ENCODE measurements at regions not wholly inside any gene's neighbourhood (a gene's known extent, or its start where the extent isn't known, plus 50 kb on each side); places are given as distances from the start of the nearest gene placed in this dataset.

GRCh38 chr5:26236936-26237335, 801.5 kb downstream of the CDH9 start:
- DNase-seq (ENCODE audit: insufficient read length, low spot score), result no peak
- TF ChIP-seq POLR2A (IDR thresholded peaks at IDR 0.05; ENCODE audit: low read depth, low read length) (no peak), POLR2AphosphoS5 (IDR thresholded peaks at IDR 0.05; ENCODE audit: low read depth, low read length) (no peak), TAF1 (IDR thresholded peaks at IDR 0.05; ENCODE audit: low read depth, low read length) (no peak), SPI1 (IDR thresholded peaks at IDR 0.05; ENCODE audit: low read depth, low read length) (no peak), PAX5 (IDR thresholded peaks at IDR 0.05; ENCODE audit: insufficient read depth, low read length, severe bottlenecking) (no peak), POU2F2 (IDR thresholded peaks at IDR 0.05; ENCODE audit: low read depth, low read length) (no peak)
- FAIRE-seq, result no peak

GRCh38 chr5:26232706-26233105, 805.7 kb downstream of the CDH9 start:
- FAIRE-seq (no peak), DNase-seq (ENCODE audit: insufficient read length, low spot score) (no peak)
- TF ChIP-seq SPI1 (IDR thresholded peaks at IDR 0.05; ENCODE audit: low read depth, low read length), result no peak
- no peak for TF ChIP-seq TAF1 (IDR thresholded peaks at IDR 0.05; ENCODE audit: low read depth, low read length)
- no peak for TF ChIP-seq POLR2A (IDR thresholded peaks at IDR 0.05; ENCODE audit: low read depth, low read length)
- TF ChIP-seq PAX5 (IDR thresholded peaks at IDR 0.05; ENCODE audit: insufficient read depth, low read length, severe bottlenecking), result no peak
- TF ChIP-seq POU2F2 (IDR thresholded peaks at IDR 0.05; ENCODE audit: low read depth, low read length), result no peak
- no peak for TF ChIP-seq POLR2AphosphoS5 (IDR thresholded peaks at IDR 0.05; ENCODE audit: low read depth, low read length)

DNA sequence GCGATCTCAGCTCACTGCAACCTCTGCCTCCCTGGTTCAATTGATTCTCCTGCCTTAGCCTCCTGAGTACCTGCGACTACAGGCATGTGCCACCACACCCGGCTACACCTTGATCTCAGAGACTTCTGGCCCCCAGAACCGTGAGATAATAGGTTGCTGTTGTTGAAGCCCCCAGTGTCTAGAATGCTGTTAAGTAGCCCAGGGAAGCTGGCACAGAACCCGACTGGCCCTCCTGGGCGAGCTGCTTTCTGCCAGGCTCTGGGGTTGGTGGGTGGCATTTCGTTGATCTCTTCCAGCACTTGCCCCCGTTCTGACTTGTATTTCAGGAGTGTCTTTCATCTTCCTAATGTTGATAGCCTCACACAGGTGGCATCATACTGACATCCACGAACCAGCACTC, 807.1 kb downstream of the CDH9 start:
- FAIRE-seq, result no peak
- no peak for TF ChIP-seq SPI1 (IDR thresholded peaks at IDR 0.05; ENCODE audit: low read depth, low read length)
- TF ChIP-seq PAX5 (IDR thresholded peaks at IDR 0.05; ENCODE audit: insufficient read depth, low read length, severe bottlenecking), result no peak
- no peak for DNase-seq (ENCODE audit: insufficient read length, low spot score)

DNA sequence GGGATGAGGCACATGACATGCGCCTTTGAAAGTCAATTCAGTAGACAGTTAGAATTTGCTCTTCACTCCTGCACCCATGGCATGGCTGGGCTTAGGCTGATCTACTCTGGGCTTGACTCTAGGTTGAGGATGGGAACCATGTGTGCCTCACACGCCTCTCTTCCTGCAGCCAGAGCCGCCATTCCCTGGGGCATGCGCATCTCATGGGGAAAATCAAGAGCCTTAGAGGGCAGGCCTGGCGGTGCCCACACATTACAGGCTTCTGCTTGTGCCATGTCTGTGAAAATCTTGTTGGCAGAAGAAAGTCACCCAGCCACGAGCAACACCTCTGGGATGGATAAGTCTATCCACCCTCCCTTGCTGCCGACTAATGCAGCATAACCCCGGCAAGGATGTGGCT, 808.5 kb downstream of the CDH9 start:
- no peak for FAIRE-seq
- TF ChIP-seq POLR2A (IDR thresholded peaks at IDR 0.05; ENCODE audit: low read depth, low read length), result no peak
- no peak for TF ChIP-seq SPI1 (IDR thresholded peaks at IDR 0.05; ENCODE audit: low read depth, low read length)
- no peak for TF ChIP-seq POLR2AphosphoS5 (IDR thresholded peaks at IDR 0.05; ENCODE audit: low read depth, low read length)
- TF ChIP-seq TAF1 (IDR thresholded peaks at IDR 0.05; ENCODE audit: low read depth, low read length), result no peak
- TF ChIP-seq POU2F2 (IDR thresholded peaks at IDR 0.05; ENCODE audit: low read depth, low read length), result no peak
- no peak for TF ChIP-seq PAX5 (IDR thresholded peaks at IDR 0.05; ENCODE audit: insufficient read depth, low read length, severe bottlenecking)
- no peak for DNase-seq (ENCODE audit: insufficient read length, low spot score)

DNA sequence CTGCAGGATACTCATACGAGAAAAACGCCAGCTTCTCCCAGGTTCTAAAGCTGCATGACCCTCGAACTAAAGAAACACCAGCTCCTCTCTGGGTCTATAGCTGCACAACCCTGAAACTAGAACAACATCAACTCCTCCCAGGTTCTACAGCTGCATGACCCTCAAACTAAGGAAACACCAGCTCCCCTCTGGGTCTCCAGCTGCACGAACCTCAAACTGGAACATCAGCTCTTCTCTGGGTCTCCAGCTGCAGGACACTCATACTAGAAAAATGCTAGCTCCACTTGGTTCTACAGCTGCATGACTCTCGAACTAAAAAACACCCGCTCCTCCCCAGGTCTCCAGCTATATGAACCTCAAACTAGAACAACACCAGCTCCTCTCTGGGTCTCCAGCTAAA, 811.1 kb downstream of the CDH9 start:
- FAIRE-seq, result no peak
- no peak for TF ChIP-seq POU2F2 (IDR thresholded peaks at IDR 0.05; ENCODE audit: low read depth, low read length)
- TF ChIP-seq SPI1 (IDR thresholded peaks at IDR 0.05; ENCODE audit: low read depth, low read length), result no peak
- no peak for TF ChIP-seq POLR2AphosphoS5 (IDR thresholded peaks at IDR 0.05; ENCODE audit: low read depth, low read length)
- TF ChIP-seq TAF1 (IDR thresholded peaks at IDR 0.05; ENCODE audit: low read depth, low read length), result no peak
- TF ChIP-seq POLR2A (IDR thresholded peaks at IDR 0.05; ENCODE audit: low read depth, low read length), result no peak
- TF ChIP-seq PAX5 (IDR thresholded peaks at IDR 0.05; ENCODE audit: insufficient read depth, low read length, severe bottlenecking), result no peak
- DNase-seq (ENCODE audit: insufficient read length, low spot score), result no peak

- no peak for DNase-seq (ENCODE audit: insufficient read length, low spot score)
- FAIRE-seq, result no peak
- TF ChIP-seq SPI1 (IDR thresholded peaks at IDR 0.05; ENCODE audit: low read depth, low read length), result no peak
- TF ChIP-seq POLR2A (IDR thresholded peaks at IDR 0.05; ENCODE audit: low read depth, low read length), result no peak
- TF ChIP-seq POLR2AphosphoS5 (IDR thresholded peaks at IDR 0.05; ENCODE audit: low read depth, low read length), result no peak
- no peak for TF ChIP-seq TAF1 (IDR thresholded peaks at IDR 0.05; ENCODE audit: low read depth, low read length)
- no peak for TF ChIP-seq POU2F2 (IDR thresholded peaks at IDR 0.05; ENCODE audit: low read depth, low read length)
- TF ChIP-seq PAX5 (IDR thresholded peaks at IDR 0.05; ENCODE audit: insufficient read depth, low read length, severe bottlenecking), result no peak
Observed at GRCh38 chr5:26205121-26205520, 833.3 kb downstream of the CDH9 start.

DNA sequence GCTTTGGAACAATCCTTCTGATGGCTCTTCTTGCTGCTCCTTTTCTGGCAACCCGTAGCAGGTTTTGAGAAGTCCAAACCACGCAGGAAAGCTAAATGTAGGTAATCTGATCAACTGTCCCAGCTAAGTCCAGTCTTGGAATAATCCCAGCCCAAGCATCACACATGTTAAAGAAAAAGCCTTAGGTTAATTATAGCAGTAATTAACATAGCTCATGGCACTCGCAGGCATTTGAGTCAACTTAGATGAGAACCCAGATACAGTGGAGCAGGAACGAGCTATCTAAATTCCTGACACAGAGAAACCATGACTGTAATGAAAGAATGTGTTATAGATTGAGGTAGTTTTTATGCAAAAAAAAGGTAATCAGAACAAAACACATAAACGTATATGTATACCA, 844.8 kb downstream of the CDH9 start:
- no peak for FAIRE-seq
- no peak for DNase-seq (ENCODE audit: insufficient read length, low spot score)
- no peak for TF ChIP-seq POLR2AphosphoS5 (IDR thresholded peaks at IDR 0.05; ENCODE audit: low read depth, low read length)
- no peak for TF ChIP-seq PAX5 (IDR thresholded peaks at IDR 0.05; ENCODE audit: insufficient read depth, low read length, severe bottlenecking)
- TF ChIP-seq POU2F2 (IDR thresholded peaks at IDR 0.05; ENCODE audit: low read depth, low read length), result no peak
- TF ChIP-seq SPI1 (IDR thresholded peaks at IDR 0.05; ENCODE audit: low read depth, low read length), result no peak
- no peak for TF ChIP-seq TAF1 (IDR thresholded peaks at IDR 0.05; ENCODE audit: low read depth, low read length)
- no peak for TF ChIP-seq POLR2A (IDR thresholded peaks at IDR 0.05; ENCODE audit: low read depth, low read length)

DNA sequence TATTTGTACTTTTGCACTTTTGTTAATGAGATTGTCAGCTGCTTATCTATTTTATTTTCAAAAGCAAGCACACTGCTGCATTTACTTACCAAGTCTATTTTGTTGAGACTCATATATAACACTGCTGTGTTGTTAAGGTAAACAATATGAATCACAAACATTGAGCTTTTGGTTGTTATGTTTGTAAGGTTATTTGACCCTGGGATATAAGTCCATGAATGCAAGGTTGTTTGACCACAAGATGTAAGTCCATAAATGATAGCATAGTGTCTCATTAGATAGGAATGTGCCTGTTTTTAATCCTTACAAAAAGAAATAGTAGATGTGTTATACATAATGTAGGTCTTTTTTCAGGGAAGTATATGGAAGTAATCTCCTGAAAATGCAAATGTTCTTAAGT, 845.9 kb downstream of the CDH9 start:
- TF ChIP-seq PAX5 (IDR thresholded peaks at IDR 0.05; ENCODE audit: insufficient read depth, low read length, severe bottlenecking) (no peak), SPI1 (IDR thresholded peaks at IDR 0.05; ENCODE audit: low read depth, low read length) (no peak), POLR2AphosphoS5 (IDR thresholded peaks at IDR 0.05; ENCODE audit: low read depth, low read length) (no peak), TAF1 (IDR thresholded peaks at IDR 0.05; ENCODE audit: low read depth, low read length) (no peak), POU2F2 (IDR thresholded peaks at IDR 0.05; ENCODE audit: low read depth, low read length) (no peak), POLR2A (IDR thresholded peaks at IDR 0.05; ENCODE audit: low read depth, low read length) (no peak)
- DNase-seq (ENCODE audit: insufficient read length, low spot score) (no peak), FAIRE-seq (no peak)

DNA sequence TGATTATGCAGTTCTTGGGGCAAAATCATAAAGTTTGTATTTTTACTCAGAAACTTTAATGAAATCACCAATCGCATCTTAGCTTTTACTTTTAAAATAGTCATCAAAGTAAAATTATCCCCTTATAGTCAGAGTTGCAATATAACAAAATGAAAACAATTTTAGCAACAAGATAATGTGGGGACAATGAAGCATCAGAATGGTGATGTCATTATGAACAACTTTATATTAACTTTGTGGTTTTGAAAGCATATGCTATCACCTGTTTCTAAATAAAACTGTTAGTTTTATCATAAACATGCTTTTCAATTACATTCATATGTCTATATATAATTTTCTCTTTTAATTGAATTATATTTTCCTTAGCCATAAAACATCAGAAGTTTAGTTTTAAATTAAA, 856.8 kb downstream of the CDH9 start:
- FAIRE-seq, result no peak
- TF ChIP-seq SPI1 (IDR thresholded peaks at IDR 0.05; ENCODE audit: low read depth, low read length), result no peak
- no peak for TF ChIP-seq POLR2A (IDR thresholded peaks at IDR 0.05; ENCODE audit: low read depth, low read length)
- no peak for TF ChIP-seq POLR2AphosphoS5 (IDR thresholded peaks at IDR 0.05; ENCODE audit: low read depth, low read length)
- TF ChIP-seq TAF1 (IDR thresholded peaks at IDR 0.05; ENCODE audit: low read depth, low read length), result no peak
- no peak for TF ChIP-seq PAX5 (IDR thresholded peaks at IDR 0.05; ENCODE audit: insufficient read depth, low read length, severe bottlenecking)
- no peak for TF ChIP-seq POU2F2 (IDR thresholded peaks at IDR 0.05; ENCODE audit: low read depth, low read length)
- no peak for DNase-seq (ENCODE audit: insufficient read length, low spot score)

DNA sequence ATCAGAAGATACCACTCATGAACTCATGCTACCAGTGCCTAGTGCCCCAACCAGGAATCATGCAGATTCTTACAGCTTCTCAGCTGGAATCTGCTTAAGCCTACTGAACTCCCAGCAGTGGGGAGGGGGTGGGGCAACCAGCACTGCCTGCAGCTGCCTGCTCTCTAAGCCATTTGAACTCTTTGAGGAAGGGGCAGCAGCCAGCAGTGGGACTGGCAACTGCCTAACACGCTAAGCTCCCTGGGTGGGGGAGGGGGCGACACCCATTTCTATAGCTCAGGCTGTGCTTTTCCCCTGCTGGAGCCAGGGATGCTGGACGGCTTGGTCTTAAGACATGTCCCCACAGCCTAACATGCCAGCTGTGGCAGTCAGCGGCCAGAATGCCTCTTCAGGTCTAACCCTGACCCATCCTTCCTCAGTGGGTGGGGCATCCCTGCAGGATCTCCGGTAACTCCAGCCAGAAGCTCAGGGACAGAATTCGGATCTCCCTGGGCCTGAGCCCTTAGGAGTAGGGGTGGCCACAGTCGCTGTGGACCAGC, 889.7 kb downstream of the CDH9 start:
- no peak for DNase-seq (ENCODE audit: insufficient read length, low spot score)
- TF ChIP-seq TAF1 (IDR thresholded peaks at IDR 0.05; ENCODE audit: low read depth, low read length) (no peak), SPI1 (IDR thresholded peaks at IDR 0.05; ENCODE audit: low read depth, low read length) (no peak), PAX5 (IDR thresholded peaks at IDR 0.05; ENCODE audit: insufficient read depth, low read length, severe bottlenecking) (no peak), POLR2AphosphoS5 (IDR thresholded peaks at IDR 0.05; ENCODE audit: low read depth, low read length) (no peak)
- FAIRE-seq, result no peak
